ENCODE measurements at regions not wholly inside any gene's neighbourhood (a gene's known extent, or its start where the extent isn't known, plus 50 kb on each side); places are given as distances from the start of the nearest gene placed in this dataset.

- TF ChIP-seq, protein P1, sequence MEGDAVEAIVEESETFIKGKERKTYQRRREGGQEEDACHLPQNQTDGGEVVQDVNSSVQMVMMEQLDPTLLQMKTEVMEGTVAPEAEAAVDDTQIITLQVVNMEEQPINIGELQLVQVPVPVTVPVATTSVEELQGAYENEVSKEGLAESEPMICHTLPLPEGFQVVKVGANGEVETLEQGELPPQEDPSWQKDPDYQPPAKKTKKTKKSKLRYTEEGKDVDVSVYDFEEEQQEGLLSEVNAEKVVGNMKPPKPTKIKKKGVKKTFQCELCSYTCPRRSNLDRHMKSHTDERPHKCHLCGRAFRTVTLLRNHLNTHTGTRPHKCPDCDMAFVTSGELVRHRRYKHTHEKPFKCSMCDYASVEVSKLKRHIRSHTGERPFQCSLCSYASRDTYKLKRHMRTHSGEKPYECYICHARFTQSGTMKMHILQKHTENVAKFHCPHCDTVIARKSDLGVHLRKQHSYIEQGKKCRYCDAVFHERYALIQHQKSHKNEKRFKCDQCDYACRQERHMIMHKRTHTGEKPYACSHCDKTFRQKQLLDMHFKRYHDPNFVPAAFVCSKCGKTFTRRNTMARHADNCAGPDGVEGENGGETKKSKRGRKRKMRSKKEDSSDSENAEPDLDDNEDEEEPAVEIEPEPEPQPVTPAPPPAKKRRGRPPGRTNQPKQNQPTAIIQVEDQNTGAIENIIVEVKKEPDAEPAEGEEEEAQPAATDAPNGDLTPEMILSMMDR (IDR thresholded peaks at IDR 0.05): no peak
- TF ChIP-seq POLR2A (IDR thresholded peaks at IDR 0.05): no peak
These were observed 54.5 kb upstream of the BCOR start for GRCh38 chrX:40152173-40152711.

Measured in adrenal gland (tissue), 5 donors.